Colonic mucosa (tissue), 4 donors: ENCODE measurements at regions not wholly inside any gene's neighbourhood (a gene's known extent, or its start where the extent isn't known, plus 50 kb on each side); places are given as distances from the start of the nearest gene placed in this dataset.

Experiments
- DNase-seq: peaks from one replicate; pipeline ENCODE4 v3.0.0-alpha.2; 2020
- H3K27ac ChIP-seq: fragments of 200-600 bp; one replicate; pipeline ENCODE4 v1.8.0; 2021
- H3K27me3 ChIP-seq: fragments of 200-600 bp; one replicate; pipeline ENCODE4 v1.8.0; 2021
- H3K36me3 ChIP-seq: fragments of 200-600 bp; one replicate; pipeline ENCODE4 v1.8.0; 2021
- H3K4me1 ChIP-seq: fragments of 200-600 bp; one replicate; pipeline ENCODE4 v1.8.0; 2021; ENCODE audit warnings: mild to moderate bottlenecking
- H3K4me3 ChIP-seq: fragments of 200-600 bp; one replicate; pipeline ENCODE4 v1.8.0; 2021
- H3K9ac ChIP-seq, 2 donors: one replicate each; pipeline ENCODE4 v1.7.0; 2013; ENCODE audit warnings: control low read depth in 2 of 2, low read depth in 2 of 2, low read length in 2 of 2
- H3K9me3 ChIP-seq: fragments of 200-600 bp; one replicate; pipeline ENCODE4 v1.8.0; 2021
- intact Hi-C: fragments of 100-400 bp; cut with DNase I; formaldehyde crosslinking; loops from one replicate; pipeline ENCODE4 v1.14.1; 2022
- TF ChIP-seq, protein P1 (sequence below): fragments of 200-600 bp; IDR thresholded peaks from one replicate; pipeline ENCODE4 v1.8.0; 2022; ENCODE audit warnings: antibody characterized with exemption, mild to moderate bottlenecking
- donor health status: healthy.
- donor health status: DM: no; HTN: no; CAD: no.
- donor health status: DM: no; HTN: no; CAD: no.

- TF ChIP-seq, protein P1, sequence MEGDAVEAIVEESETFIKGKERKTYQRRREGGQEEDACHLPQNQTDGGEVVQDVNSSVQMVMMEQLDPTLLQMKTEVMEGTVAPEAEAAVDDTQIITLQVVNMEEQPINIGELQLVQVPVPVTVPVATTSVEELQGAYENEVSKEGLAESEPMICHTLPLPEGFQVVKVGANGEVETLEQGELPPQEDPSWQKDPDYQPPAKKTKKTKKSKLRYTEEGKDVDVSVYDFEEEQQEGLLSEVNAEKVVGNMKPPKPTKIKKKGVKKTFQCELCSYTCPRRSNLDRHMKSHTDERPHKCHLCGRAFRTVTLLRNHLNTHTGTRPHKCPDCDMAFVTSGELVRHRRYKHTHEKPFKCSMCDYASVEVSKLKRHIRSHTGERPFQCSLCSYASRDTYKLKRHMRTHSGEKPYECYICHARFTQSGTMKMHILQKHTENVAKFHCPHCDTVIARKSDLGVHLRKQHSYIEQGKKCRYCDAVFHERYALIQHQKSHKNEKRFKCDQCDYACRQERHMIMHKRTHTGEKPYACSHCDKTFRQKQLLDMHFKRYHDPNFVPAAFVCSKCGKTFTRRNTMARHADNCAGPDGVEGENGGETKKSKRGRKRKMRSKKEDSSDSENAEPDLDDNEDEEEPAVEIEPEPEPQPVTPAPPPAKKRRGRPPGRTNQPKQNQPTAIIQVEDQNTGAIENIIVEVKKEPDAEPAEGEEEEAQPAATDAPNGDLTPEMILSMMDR = no peak
- H3K9me3 ChIP-seq = no peaks in the 10 kb centered on the region
- no peaks in the 10 kb centered on the region for H3K4me1 ChIP-seq
- no peak overlapping the region for H3K27ac ChIP-seq
- no peak overlapping the region for H3K9ac ChIP-seq
- DNase-seq = no peak
- H3K27me3 ChIP-seq = no peaks in the 10 kb centered on the region
- intact Hi-C loops = no loop called here
- H3K4me3 ChIP-seq = no peak overlapping the region
- no peaks in the 10 kb centered on the region for H3K36me3 ChIP-seq
Observed at GRCh38 chr4:31034550-31034949, 314.4 kb downstream of the PCDH7 start.

GRCh38 chr4:31035761-31036160 lies 315.6 kb downstream of the PCDH7 start:
- Histone ChIP-seq H3K27me3 (no peaks in the 10 kb centered on the region), H3K9ac (no peak overlapping the region), H3K27ac (no peak overlapping the region), H3K9me3 (no peaks in the 10 kb centered on the region), H3K4me3 (no peak overlapping the region), H3K4me1 (no peaks in the 10 kb centered on the region), H3K36me3 (no peaks in the 10 kb centered on the region)
- DNase-seq = no peak
- TF ChIP-seq, protein P1 = no peak
- intact Hi-C loops = no loop called here

GRCh38 chr4:31037703-31038102 lies 317.5 kb downstream of the PCDH7 start:
- TF ChIP-seq, protein P1 = no peak
- Histone ChIP-seq H3K4me3 (no peak overlapping the region), H3K9ac (no peak overlapping the region), H3K9me3 (no peaks in the 10 kb centered on the region), H3K36me3 (no peaks in the 10 kb centered on the region), H3K27ac (no peak overlapping the region), H3K4me1 (no peaks in the 10 kb centered on the region), H3K27me3 (no peaks in the 10 kb centered on the region)
- intact Hi-C loops = no loop called here
- DNase-seq = no peak

DNA sequence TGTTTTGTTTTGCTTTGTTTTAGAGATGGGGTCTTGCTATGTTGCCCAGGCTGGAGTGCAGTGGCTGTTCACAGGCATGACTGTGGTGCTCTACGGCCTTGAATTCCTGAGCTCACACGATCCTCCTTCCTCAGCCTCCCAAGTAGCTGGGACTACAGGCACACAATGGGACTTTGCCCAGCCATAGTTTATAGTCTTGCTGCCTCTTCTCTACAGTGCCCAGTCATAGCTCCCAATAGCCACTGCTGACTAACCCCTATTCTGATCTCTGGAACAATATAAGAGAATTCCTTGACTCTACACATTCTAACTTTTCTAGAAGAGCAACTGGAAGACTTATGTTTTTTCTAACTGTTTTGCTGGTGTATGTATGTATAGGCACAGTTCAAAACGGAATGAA lies 319.2 kb downstream of the PCDH7 start:
- no peak overlapping the region for H3K27ac ChIP-seq
- TF ChIP-seq, protein P1 = no peak
- DNase-seq = no peak
- no peak overlapping the region for H3K9ac ChIP-seq
- intact Hi-C loops = no loop called here
- no peak overlapping the region for H3K4me3 ChIP-seq
- H3K36me3 ChIP-seq = no peaks in the 10 kb centered on the region
- H3K4me1 ChIP-seq = no peaks in the 10 kb centered on the region
- no peaks in the 10 kb centered on the region for H3K27me3 ChIP-seq
- no peaks in the 10 kb centered on the region for H3K9me3 ChIP-seq

DNA sequence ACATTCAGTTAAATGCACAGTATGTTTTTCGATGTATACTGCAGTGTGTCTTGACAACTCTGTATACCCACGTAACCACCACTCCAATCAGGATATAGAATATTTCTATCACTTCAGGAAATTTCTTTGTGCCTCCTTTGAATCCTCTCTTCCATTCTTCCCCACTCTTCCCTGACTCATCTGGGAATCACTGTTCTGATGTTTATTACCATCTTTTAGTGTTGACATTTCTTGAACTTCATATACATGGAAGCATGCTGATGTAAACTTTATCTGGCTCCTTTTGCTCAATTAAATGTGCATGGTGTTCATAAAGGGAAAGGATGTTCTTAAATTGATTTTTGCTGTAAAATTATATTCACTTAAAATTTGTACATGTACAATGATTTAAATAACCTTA lies 319.9 kb downstream of the PCDH7 start:
- intact Hi-C loops = no loop called here
- Histone ChIP-seq H3K4me1 (no peaks in the 10 kb centered on the region), H3K9ac (no peak overlapping the region), H3K4me3 (no peak overlapping the region), H3K36me3 (no peaks in the 10 kb centered on the region), H3K27me3 (no peaks in the 10 kb centered on the region), H3K27ac (no peak overlapping the region), H3K9me3 (no peaks in the 10 kb centered on the region)
- no peak for DNase-seq
- TF ChIP-seq, protein P1 = no peak

DNA sequence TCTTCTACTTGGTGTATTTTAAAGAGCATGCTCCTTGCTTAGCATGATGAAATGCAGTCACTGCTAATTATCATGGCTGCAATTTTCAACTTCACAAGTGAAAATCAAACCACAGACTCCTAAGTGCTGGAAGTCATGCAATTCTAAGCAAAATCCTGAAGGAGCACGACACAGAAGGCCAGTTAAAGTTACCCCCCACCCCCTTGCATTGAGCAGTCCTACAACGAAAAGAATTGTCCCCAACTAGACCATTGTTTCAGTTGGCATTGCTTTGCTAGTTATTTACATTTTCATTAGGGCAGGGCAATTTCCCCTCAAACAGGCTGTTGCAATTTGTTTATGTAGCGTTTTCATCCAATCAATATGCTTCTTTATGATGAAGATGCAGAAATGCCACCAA lies 321.2 kb downstream of the PCDH7 start:
- no peaks in the 10 kb centered on the region for H3K36me3 ChIP-seq
- TF ChIP-seq, protein P1 = no peak
- no peak for DNase-seq
- H3K9ac ChIP-seq = no peak overlapping the region
- H3K9me3 ChIP-seq = no peaks in the 10 kb centered on the region
- no peaks in the 10 kb centered on the region for H3K4me1 ChIP-seq
- H3K27me3 ChIP-seq = no peaks in the 10 kb centered on the region
- H3K4me3 ChIP-seq = no peak overlapping the region
- intact Hi-C loops = no loop called here
- no peak overlapping the region for H3K27ac ChIP-seq
